ENCODE measurements at regions not wholly inside any gene's neighbourhood (a gene's known extent, or its start where the extent isn't known, plus 50 kb on each side); places are given as distances from the start of the nearest gene placed in this dataset.
"Not testable (repeated sequence)": the region's sequence is repeated elsewhere in the genome, so short reads cannot be mapped to it uniquely, and the experiment has no call there.

GRCh38 chr18:51506811-51507210 lies 309.3 kb upstream of the MEX3C start:
- Mint-ChIP-seq H3K9me3 (peaks cover 21 to 28% of the 10 kb centered on the region in 2 experiments), H3K27ac (no peak overlapping the region), H3K4me3 (no peak overlapping the region), H3K27me3 (ENCODE audit: low read depth) (no peaks in the 10 kb centered on the region), H3K4me1 (no peaks in the 10 kb centered on the region), H3K36me3 (ENCODE audit: insufficient read depth in 1 of 3, low read depth in 3 of 3) (peaks cover 15 to 32% (median 23%) of the 10 kb centered on the region in 3 experiments; a peak in 6 of 7 replicates)
- H3K4ac ChIP-seq (ENCODE audit: low read depth, low read length) = no peak overlapping the region
- H3K23ac ChIP-seq (ENCODE audit: insufficient read length, low read depth, low read length) = no peak overlapping the region
- no peaks in the 10 kb centered on the region for H4K20me1 ChIP-seq (ENCODE audit: control insufficient read depth, insufficient read depth, insufficient read length)
- H2AFZ ChIP-seq (ENCODE audit: low read length) = no peak overlapping the region
- H2AK5ac ChIP-seq (ENCODE audit: insufficient read length, low read length) = no peak overlapping the region
- no peak overlapping the region for H3K18ac ChIP-seq (ENCODE audit: insufficient read length, low read depth, low read length)
- H3K79me2 ChIP-seq (ENCODE audit: insufficient read depth, low read length) = no peaks in the 10 kb centered on the region
- H2BK12ac ChIP-seq (ENCODE audit: insufficient read length, low read depth, low read length) = no peak overlapping the region
- no peak overlapping the region for H2BK15ac ChIP-seq (ENCODE audit: low read depth, low read length)
- H3K27me3 ChIP-seq (ENCODE audit: insufficient read depth, low read length) = no peaks in the 10 kb centered on the region
- H4K8ac ChIP-seq (replicated peaks; ENCODE audit: insufficient read length, low read depth, low read length) = no peak overlapping the region
- no peaks in the 10 kb centered on the region for H3K4me1 ChIP-seq (ENCODE audit: insufficient read depth, low read length)
- no peak for TF ChIP-seq CTCF (conservative IDR thresholded peaks at IDR 0.05)
- H3K14ac ChIP-seq (ENCODE audit: insufficient read depth, low read length) = no peak overlapping the region
- H3T11ph ChIP-seq (ENCODE audit: low read length) = no peak overlapping the region
- H3K9ac ChIP-seq (ENCODE audit: extremely low read depth, insufficient read length, low read length) = no peak overlapping the region
- H2BK5ac ChIP-seq (ENCODE audit: insufficient read length, low read length) = no peak overlapping the region
- H3K56ac ChIP-seq (ENCODE audit: insufficient read length, low read depth, low read length) = no peak overlapping the region
- peak overlapping the region; percentile 75 for H2BK20ac ChIP-seq (ENCODE audit: low read depth, low read length, poor library complexity, severe bottlenecking)
- H4K5ac ChIP-seq (ENCODE audit: insufficient read length, low read depth, low read length) = no peak overlapping the region
- no CpG with 5 or more reads among the region's 3 CpGs for WGBS (ENCODE audit: extremely low coverage, insufficient read length, low lambda C conversion rate)
- H2BK120ac ChIP-seq (ENCODE audit: low read depth, low read length, poor library complexity, severe bottlenecking) = no peak overlapping the region
- DNase-seq = no peak
- no peak overlapping the region for H3K4me2 ChIP-seq (ENCODE audit: insufficient read depth, insufficient read length, low read length)
- H3K79me1 ChIP-seq (ENCODE audit: insufficient read depth, low read depth, low read length, poor library complexity, severe bottlenecking) = no peaks in the 10 kb centered on the region
- H3K27ac ChIP-seq (ENCODE audit: insufficient read length, low read depth, low read length) = no peak overlapping the region
- H3K23me2 ChIP-seq (ENCODE audit: insufficient read length, low read depth, low read length, poor library complexity, severe bottlenecking) = no peaks in the 10 kb centered on the region
- no peak overlapping the region for H4K91ac ChIP-seq (ENCODE audit: insufficient read length, low read depth, low read length)
- H3K9me3 ChIP-seq (ENCODE audit: control insufficient read depth, low read depth, low read length) = peaks cover 12% of the 10 kb centered on the region

- WGBS (ENCODE audit: extremely low coverage, insufficient read length, low lambda C conversion rate) = no CpG with 5 or more reads among the region's 7 CpGs
Measured at GRCh38 chr18:51508410-51508809, 310.9 kb upstream of the MEX3C start.

More at GRCh38 chr18:51508410-51508809, 310.9 kb upstream of the MEX3C start:
- H2AFZ ChIP-seq (ENCODE audit: low read length); H3K27ac ChIP-seq (ENCODE audit: insufficient read length, low read depth, low read length); H3K9ac ChIP-seq (ENCODE audit: extremely low read depth, insufficient read length, low read length); H3K27me3 ChIP-seq (ENCODE audit: insufficient read depth, low read length); H3K18ac ChIP-seq (ENCODE audit: insufficient read length, low read depth, low read length); H3K4me1 ChIP-seq (ENCODE audit: insufficient read depth, low read length); H4K5ac ChIP-seq (ENCODE audit: insufficient read length, low read depth, low read length); H4K8ac ChIP-seq (replicated peaks; ENCODE audit: insufficient read length, low read depth, low read length); H3T11ph ChIP-seq (ENCODE audit: low read length); H2BK20ac ChIP-seq (ENCODE audit: low read depth, low read length, poor library complexity, severe bottlenecking); H3K4ac ChIP-seq (ENCODE audit: low read depth, low read length); H2BK120ac ChIP-seq (ENCODE audit: low read depth, low read length, poor library complexity, severe bottlenecking); H3K79me2 ChIP-seq (ENCODE audit: insufficient read depth, low read length); H3K27ac Mint-ChIP-seq; DNase-seq; H3K23me2 ChIP-seq (ENCODE audit: insufficient read length, low read depth, low read length, poor library complexity, severe bottlenecking); H3K56ac ChIP-seq (ENCODE audit: insufficient read length, low read depth, low read length); H3K4me1 Mint-ChIP-seq; H3K23ac ChIP-seq (ENCODE audit: insufficient read length, low read depth, low read length); H2BK12ac ChIP-seq (ENCODE audit: insufficient read length, low read depth, low read length); H3K14ac ChIP-seq (ENCODE audit: insufficient read depth, low read length); H3K27me3 Mint-ChIP-seq (ENCODE audit: low read depth); H3K79me1 ChIP-seq (ENCODE audit: insufficient read depth, low read depth, low read length, poor library complexity, severe bottlenecking); H4K20me1 ChIP-seq (ENCODE audit: control insufficient read depth, insufficient read depth, insufficient read length); H3K4me2 ChIP-seq (ENCODE audit: insufficient read depth, insufficient read length, low read length); H2AK5ac ChIP-seq (ENCODE audit: insufficient read length, low read length); H2BK15ac ChIP-seq (ENCODE audit: low read depth, low read length); H2BK5ac ChIP-seq (ENCODE audit: insufficient read length, low read length); H3K4me3 Mint-ChIP-seq; H4K91ac ChIP-seq (ENCODE audit: insufficient read length, low read depth, low read length): not testable (repeated sequence)
- Mint-ChIP-seq H3K9me3 (peaks cover 21 to 28% of the 10 kb centered on the region in 2 experiments), H3K36me3 (ENCODE audit: insufficient read depth in 1 of 3, low read depth in 3 of 3) (peaks cover 15 to 32% (median 23%) of the 10 kb centered on the region in 3 experiments; a peak in 6 of 7 replicates)
- H3K9me3 ChIP-seq (ENCODE audit: control insufficient read depth, low read depth, low read length) = peaks cover 12% of the 10 kb centered on the region
